ENCODE measurements at regions not wholly inside any gene's neighbourhood (a gene's known extent, or its start where the extent isn't known, plus 50 kb on each side); places are given as distances from the start of the nearest gene placed in this dataset.

DNA sequence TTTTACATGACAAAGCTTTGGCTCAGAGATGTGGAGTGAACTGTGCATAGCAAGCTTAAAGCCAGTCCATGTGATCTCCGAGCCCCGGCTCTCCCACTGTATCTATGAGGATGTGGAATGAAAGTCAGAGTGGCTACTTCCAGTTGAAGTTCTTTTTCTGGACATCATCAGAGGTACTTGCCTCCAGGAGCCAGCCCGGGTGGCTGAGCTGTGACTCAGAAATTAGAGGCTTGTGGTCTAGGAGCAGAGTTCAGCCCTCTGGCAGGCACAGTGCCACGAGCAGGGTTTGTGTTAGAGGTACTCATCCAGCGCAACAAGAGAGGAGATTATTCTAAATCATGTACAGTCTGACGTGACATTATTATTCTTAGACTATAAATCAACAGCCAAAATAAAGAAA is 322.5 kb downstream of the CDK5RAP2 start:
- Histone ChIP-seq H3K9me3 (ENCODE audit: control insufficient read depth in 1 of 2, low read length in 2 of 2) (no peaks in the 10 kb centered on the region), H3K4me3 (ENCODE audit: low read length in 2 of 2) (no peak overlapping the region), H3K4me1 (ENCODE audit: insufficient read depth, low read length) (no peaks in the 10 kb centered on the region), H3K27me3 (ENCODE audit: insufficient read depth, low read length) (no peaks in the 10 kb centered on the region), H3K36me3 (ENCODE audit: insufficient read depth, low read length) (no peaks in the 10 kb centered on the region), H3K27ac (ENCODE audit: low read depth, low read length) (no peak overlapping the region)
- Mint-ChIP-seq H3K4me1 (no peaks in the 10 kb centered on the region), H3K36me3 (no peaks in the 10 kb centered on the region), H3K9me3 (peaks cover 0 to 3% (median 0%) of the 10 kb centered on the region in 8 donors), H3K27ac (no peak overlapping the region), H3K27me3 (peaks cover 1 to 7% of the 10 kb centered on the region in 2 donors), H3K4me3 (no peak overlapping the region)
- ChIA-PET POLR2A (ENCODE audit: partially characterized antibody) (no interaction called here), CTCF (ENCODE audit: partially characterized antibody) (no interaction called here)
- DNase-seq: no peak
- intact Hi-C loops (cut with micrococcal nuclease): no loop called here

DNA sequence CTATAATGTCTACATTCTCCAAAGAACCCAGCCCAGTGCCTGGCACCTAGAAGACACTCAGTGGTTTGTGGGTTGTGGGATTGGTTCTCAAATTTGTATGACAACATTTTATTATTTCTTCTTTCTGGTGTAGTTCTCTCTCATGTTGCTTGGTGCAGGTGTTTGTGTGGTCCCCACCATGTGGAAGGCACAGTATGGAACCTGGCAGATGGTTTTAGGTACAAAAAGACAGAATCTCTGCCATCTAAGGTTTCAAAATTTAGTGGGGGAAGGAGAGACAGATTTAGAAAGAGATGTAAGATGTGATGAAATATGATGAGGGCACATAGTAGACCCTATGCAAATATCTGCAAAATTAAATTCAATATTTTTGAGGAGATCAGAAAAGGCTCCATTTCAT is 323.8 kb downstream of the CDK5RAP2 start:
- no peak for DNase-seq
- H3K27me3 ChIP-seq (ENCODE audit: insufficient read depth, low read length): no peaks in the 10 kb centered on the region
- H3K4me3 ChIP-seq (ENCODE audit: low read length in 2 of 2): no peak overlapping the region
- Mint-ChIP-seq H3K27ac (no peak overlapping the region), H3K36me3 (no peaks in the 10 kb centered on the region), H3K9me3 (peaks cover 0 to 3% (median 0%) of the 10 kb centered on the region in 8 donors), H3K4me1 (no peaks in the 10 kb centered on the region), H3K4me3 (no peak overlapping the region), H3K27me3 (peaks cover 1 to 7% of the 10 kb centered on the region in 2 donors)
- H3K4me1 ChIP-seq (ENCODE audit: insufficient read depth, low read length): no peaks in the 10 kb centered on the region
- intact Hi-C loops (cut with micrococcal nuclease): no loop called here
- ChIA-PET POLR2A (ENCODE audit: partially characterized antibody) (no interaction called here), CTCF (ENCODE audit: partially characterized antibody) (no interaction called here)
- H3K27ac ChIP-seq (ENCODE audit: low read depth, low read length): no peak overlapping the region
- no peaks in the 10 kb centered on the region for H3K36me3 ChIP-seq (ENCODE audit: insufficient read depth, low read length)
- H3K9me3 ChIP-seq (ENCODE audit: control insufficient read depth in 1 of 2, low read length in 2 of 2): no peaks in the 10 kb centered on the region

DNA sequence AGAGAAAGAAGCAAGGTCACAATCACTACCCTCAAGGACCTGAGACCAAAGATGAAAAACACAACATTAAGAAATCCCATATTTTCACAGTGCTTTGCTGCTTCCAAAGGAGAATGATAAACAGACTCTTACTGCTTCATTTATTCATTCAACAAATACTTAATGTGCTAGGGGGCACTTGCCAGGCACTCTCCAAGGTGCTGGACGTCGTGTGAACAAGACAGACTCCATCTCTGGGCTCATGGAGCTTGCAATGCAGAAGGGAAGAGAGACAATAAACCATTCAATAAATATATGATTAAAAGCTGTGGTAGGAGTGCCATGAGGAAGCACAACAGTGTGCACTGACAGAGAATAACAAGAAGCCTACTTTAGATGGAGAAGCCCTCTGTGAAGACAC is 327.7 kb downstream of the CDK5RAP2 start:
- DNase-seq: no peak
- Histone ChIP-seq H3K36me3 (ENCODE audit: insufficient read depth, low read length) (no peaks in the 10 kb centered on the region), H3K27me3 (ENCODE audit: insufficient read depth, low read length) (no peaks in the 10 kb centered on the region), H3K4me3 (ENCODE audit: low read length in 2 of 2) (no peak overlapping the region), H3K27ac (ENCODE audit: low read depth, low read length) (no peak overlapping the region), H3K4me1 (ENCODE audit: insufficient read depth, low read length) (no peaks in the 10 kb centered on the region), H3K9me3 (ENCODE audit: control insufficient read depth in 1 of 2, low read length in 2 of 2) (no peaks in the 10 kb centered on the region)
- CTCF ChIA-PET (ENCODE audit: partially characterized antibody): no interaction called here
- POLR2A ChIA-PET (ENCODE audit: partially characterized antibody): no interaction called here
- Mint-ChIP-seq H3K36me3 (no peaks in the 10 kb centered on the region), H3K4me1 (no peaks in the 10 kb centered on the region), H3K27ac (no peak overlapping the region), H3K27me3 (peaks cover 1 to 4% of the 10 kb centered on the region in 2 donors), H3K9me3 (peaks cover 0 to 4% (median 1%) of the 10 kb centered on the region in 8 donors), H3K4me3 (no peak overlapping the region)
- intact Hi-C loops (cut with micrococcal nuclease): no loop called here

DNA sequence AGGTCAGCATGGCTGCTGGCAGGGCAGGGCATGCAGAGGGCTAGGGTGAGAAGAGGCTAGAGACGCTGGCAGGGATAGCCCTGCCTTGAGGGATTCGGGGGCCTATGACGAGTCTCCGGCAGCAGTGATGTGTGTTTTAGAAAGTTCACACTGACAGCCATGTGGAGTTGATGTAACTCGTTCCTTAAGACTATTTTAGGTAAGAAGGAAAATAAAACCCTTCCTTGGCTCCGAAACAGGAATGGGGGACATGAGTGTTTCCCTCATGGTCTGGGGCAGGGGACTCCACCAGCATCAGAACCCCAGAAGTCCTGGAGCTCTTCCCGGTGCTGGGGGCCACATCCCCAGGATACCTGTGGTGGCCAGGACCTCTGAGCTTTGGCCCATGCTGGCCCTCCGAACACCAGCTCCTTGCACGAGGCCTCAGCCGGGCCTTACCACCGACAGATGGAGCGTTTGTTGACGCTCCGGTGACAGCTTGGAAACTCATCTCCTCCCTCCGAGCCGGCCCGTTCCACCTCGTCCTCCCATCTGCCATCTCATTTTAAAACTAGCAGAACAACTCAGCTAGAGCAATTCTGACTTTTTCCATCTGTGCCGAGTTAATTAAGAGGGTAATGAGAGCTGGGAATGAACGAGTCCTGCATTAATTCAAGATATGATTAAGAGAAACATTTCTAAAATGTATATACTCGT is 337.7 kb downstream of the CDK5RAP2 start:
- peaks cover 0 to 1% of the 10 kb centered on the region in 2 donors for H3K27me3 Mint-ChIP-seq
- no peak overlapping the region for H3K27ac Mint-ChIP-seq
- intact Hi-C loops (cut with micrococcal nuclease): no loop called here
- no peak overlapping the region for H3K4me3 Mint-ChIP-seq
- Histone ChIP-seq H3K27ac (ENCODE audit: low read depth, low read length) (no peak overlapping the region), H3K36me3 (ENCODE audit: insufficient read depth, low read length) (no peaks in the 10 kb centered on the region), H3K9me3 (ENCODE audit: control insufficient read depth in 1 of 2, low read length in 2 of 2) (no peaks in the 10 kb centered on the region), H3K4me1 (ENCODE audit: insufficient read depth, low read length) (no peaks in the 10 kb centered on the region), H3K4me3 (ENCODE audit: low read length in 2 of 2) (no peak overlapping the region), H3K27me3 (ENCODE audit: insufficient read depth, low read length) (no peaks in the 10 kb centered on the region)
- H3K4me1 Mint-ChIP-seq: no peaks in the 10 kb centered on the region
- DNase-seq: no peak
- H3K36me3 Mint-ChIP-seq: peaks cover 0 to 4% of the 10 kb centered on the region in 2 donors
- peaks cover 0 to 5% (median 2%) of the 10 kb centered on the region in 8 donors for H3K9me3 Mint-ChIP-seq
- CTCF ChIA-PET (ENCODE audit: partially characterized antibody): no interaction called here
- POLR2A ChIA-PET (ENCODE audit: partially characterized antibody): no interaction called here

DNA sequence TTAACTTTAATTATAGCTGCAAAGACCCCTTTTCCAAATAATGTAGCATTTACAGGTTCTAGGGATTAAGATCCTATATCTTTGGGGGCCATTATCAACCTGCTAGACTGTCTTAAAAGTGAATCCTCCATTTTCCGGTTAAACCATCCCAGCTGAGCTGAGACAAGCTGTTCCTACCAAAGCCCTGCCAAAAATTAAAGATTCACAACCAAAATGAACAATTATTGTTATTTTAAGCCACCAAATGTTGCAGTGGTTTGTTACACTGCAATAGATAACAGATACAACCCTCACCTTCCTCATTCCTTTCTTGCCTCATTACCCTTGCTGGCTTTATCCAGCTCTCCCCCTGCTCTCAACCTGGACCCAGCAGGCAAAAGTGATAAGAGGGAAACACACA is 343.4 kb downstream of the CDK5RAP2 start:
- DNase-seq: no peak
- H3K4me1 ChIP-seq (ENCODE audit: insufficient read depth, low read length): no peaks in the 10 kb centered on the region
- H3K27ac Mint-ChIP-seq: no peak overlapping the region
- H3K27me3 Mint-ChIP-seq: peaks cover 0 to 3% of the 10 kb centered on the region in 2 donors
- intact Hi-C loops (cut with micrococcal nuclease): no loop called here
- ChIA-PET CTCF (ENCODE audit: partially characterized antibody) (no interaction called here), POLR2A (ENCODE audit: partially characterized antibody) (no interaction called here)
- H3K27me3 ChIP-seq (ENCODE audit: insufficient read depth, low read length): no peaks in the 10 kb centered on the region
- no peak overlapping the region for H3K4me3 Mint-ChIP-seq
- H3K36me3 Mint-ChIP-seq: no peaks in the 10 kb centered on the region
- no peaks in the 10 kb centered on the region for H3K4me1 Mint-ChIP-seq
- no peaks in the 10 kb centered on the region for H3K36me3 ChIP-seq (ENCODE audit: insufficient read depth, low read length)
- H3K9me3 Mint-ChIP-seq: peaks cover 0 to 4% (median 0%) of the 10 kb centered on the region in 8 donors
- H3K4me3 ChIP-seq (ENCODE audit: low read length in 2 of 2): no peak overlapping the region
- H3K27ac ChIP-seq (ENCODE audit: low read depth, low read length): no peak overlapping the region
- no peaks in the 10 kb centered on the region for H3K9me3 ChIP-seq (ENCODE audit: control insufficient read depth in 1 of 2, low read length in 2 of 2)

DNA sequence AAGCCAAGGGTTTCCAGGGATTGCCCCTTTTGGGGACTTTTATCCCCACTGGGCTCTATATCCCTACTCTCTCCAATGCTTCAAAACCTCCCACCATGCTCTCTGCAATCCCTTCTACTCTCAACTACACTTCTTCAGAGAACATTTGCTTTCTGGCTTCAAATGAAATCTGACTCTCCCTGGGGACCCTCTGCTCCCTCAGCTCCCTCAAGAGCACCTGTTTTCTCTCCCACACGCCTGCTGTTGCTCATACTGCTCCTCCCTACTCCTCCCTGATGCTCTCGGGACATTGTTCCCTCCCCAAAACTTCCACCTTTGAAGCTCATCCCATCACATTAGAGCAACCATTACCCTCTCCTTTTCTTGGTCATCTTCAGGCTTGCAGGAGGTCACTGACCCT is 344.9 kb downstream of the CDK5RAP2 start:
- Histone ChIP-seq H3K27me3 (ENCODE audit: insufficient read depth, low read length) (no peaks in the 10 kb centered on the region), H3K27ac (ENCODE audit: low read depth, low read length) (no peak overlapping the region), H3K9me3 (ENCODE audit: control insufficient read depth in 1 of 2, low read length in 2 of 2) (no peaks in the 10 kb centered on the region), H3K4me3 (ENCODE audit: low read length in 2 of 2) (no peak overlapping the region), H3K4me1 (ENCODE audit: insufficient read depth, low read length) (no peaks in the 10 kb centered on the region), H3K36me3 (ENCODE audit: insufficient read depth, low read length) (no peaks in the 10 kb centered on the region)
- no peak for DNase-seq
- ChIA-PET CTCF (ENCODE audit: partially characterized antibody) (no interaction called here), POLR2A (ENCODE audit: partially characterized antibody) (no interaction called here)
- no peaks in the 10 kb centered on the region for H3K36me3 Mint-ChIP-seq
- peaks cover 0 to 4% of the 10 kb centered on the region in 2 donors for H3K27me3 Mint-ChIP-seq
- H3K4me3 Mint-ChIP-seq: no peak overlapping the region
- no peaks in the 10 kb centered on the region for H3K4me1 Mint-ChIP-seq
- peaks cover 0 to 4% (median 0%) of the 10 kb centered on the region in 8 donors for H3K9me3 Mint-ChIP-seq
- intact Hi-C loops (cut with micrococcal nuclease): no loop called here
- H3K27ac Mint-ChIP-seq: no peak overlapping the region

DNA sequence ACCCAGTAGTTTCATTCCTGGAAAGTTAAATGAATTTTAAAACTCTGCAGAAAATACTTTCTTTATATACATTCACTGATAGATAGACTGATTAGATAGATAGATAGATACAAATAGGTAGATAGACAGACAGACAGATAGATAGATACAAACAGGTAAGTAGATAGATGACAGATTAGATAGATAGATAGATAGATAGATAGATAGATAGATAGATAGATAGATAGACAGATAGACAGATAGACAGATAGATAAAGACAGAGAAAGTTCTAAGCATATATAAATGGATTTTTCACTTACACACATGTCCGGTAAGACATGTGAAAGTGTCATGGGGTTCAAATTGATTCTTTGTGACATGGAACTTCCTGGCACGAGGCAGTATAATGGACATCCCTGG is 349.7 kb downstream of the CDK5RAP2 start:
- POLR2A ChIA-PET (ENCODE audit: partially characterized antibody): no interaction called here
- CTCF ChIA-PET (ENCODE audit: partially characterized antibody): no interaction called here
- H3K36me3 Mint-ChIP-seq: no peaks in the 10 kb centered on the region

DNA sequence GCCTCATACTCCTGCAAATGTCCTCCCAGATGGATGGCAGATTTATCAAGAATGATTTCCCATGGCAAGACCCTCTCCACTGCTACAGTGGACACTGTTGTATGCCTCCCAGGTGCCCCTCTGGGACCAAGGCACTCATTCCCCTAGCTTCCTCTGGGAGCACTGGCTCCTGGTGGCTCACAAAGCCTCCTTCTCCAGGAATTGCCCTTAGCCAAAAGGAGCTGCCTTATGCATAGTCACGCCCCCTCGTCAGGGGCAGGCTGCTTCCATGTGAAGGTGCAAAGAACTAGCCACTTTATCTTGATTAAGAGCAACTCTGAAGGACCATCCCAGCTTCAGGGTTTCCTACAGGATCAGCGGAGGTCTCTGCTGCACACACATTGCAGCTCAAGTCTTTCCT is 358.1 kb downstream of the CDK5RAP2 start:
- Histone ChIP-seq H3K9me3 (ENCODE audit: control insufficient read depth in 1 of 2, low read length in 2 of 2) (no peaks in the 10 kb centered on the region), H3K27me3 (ENCODE audit: insufficient read depth, low read length) (no peaks in the 10 kb centered on the region), H3K36me3 (ENCODE audit: insufficient read depth, low read length) (no peaks in the 10 kb centered on the region), H3K4me3 (ENCODE audit: low read length in 2 of 2) (no peak overlapping the region), H3K4me1 (ENCODE audit: insufficient read depth, low read length) (no peaks in the 10 kb centered on the region), H3K27ac (ENCODE audit: low read depth, low read length) (no peak overlapping the region)
- intact Hi-C loops (cut with micrococcal nuclease): no loop called here
- no peaks in the 10 kb centered on the region for H3K27me3 Mint-ChIP-seq
- no peaks in the 10 kb centered on the region for H3K36me3 Mint-ChIP-seq
- ChIA-PET CTCF (ENCODE audit: partially characterized antibody) (no interaction called here), POLR2A (ENCODE audit: partially characterized antibody) (no interaction called here)
- peaks cover 0 to 6% (median 0%) of the 10 kb centered on the region in 8 donors for H3K9me3 Mint-ChIP-seq
- H3K4me1 Mint-ChIP-seq: no peaks in the 10 kb centered on the region
- H3K4me3 Mint-ChIP-seq: no peak overlapping the region
- DNase-seq: no peak
- no peak overlapping the region for H3K27ac Mint-ChIP-seq

More for the DNA sequence above, 349.7 kb downstream of the CDK5RAP2 start:
- H3K36me3 ChIP-seq (ENCODE audit: insufficient read depth, low read length): no peaks in the 10 kb centered on the region
- H3K4me3 ChIP-seq (ENCODE audit: low read length in 2 of 2): no peak overlapping the region
- H3K4me1 Mint-ChIP-seq: no peaks in the 10 kb centered on the region
- H3K4me1 ChIP-seq (ENCODE audit: insufficient read depth, low read length): no peaks in the 10 kb centered on the region
- H3K27me3 Mint-ChIP-seq: peaks cover 0 to 4% of the 10 kb centered on the region in 2 donors
- no peak overlapping the region for H3K4me3 Mint-ChIP-seq
- intact Hi-C loops (cut with micrococcal nuclease): no loop called here
- H3K27me3 ChIP-seq (ENCODE audit: insufficient read depth, low read length): no peaks in the 10 kb centered on the region
- H3K27ac ChIP-seq (ENCODE audit: low read depth, low read length): no peak overlapping the region
- H3K9me3 Mint-ChIP-seq: peaks cover 0 to 5% (median 0%) of the 10 kb centered on the region in 8 donors
- no peak overlapping the region for H3K27ac Mint-ChIP-seq
- DNase-seq: no peak
- H3K9me3 ChIP-seq (ENCODE audit: control insufficient read depth in 1 of 2, low read length in 2 of 2): no peaks in the 10 kb centered on the region
